NK-92 treated with Interleukin-12 subunit alpha and Interleukin-12 subunit beta, amount 100 ng/mL, for 24 hours (cell line): ENCODE measurements at regions not wholly inside any gene's neighbourhood (a gene's known extent, or its start where the extent isn't known, plus 50 kb on each side); places are given as distances from the start of the nearest gene placed in this dataset.

Experiments
- DNase-seq: peaks from one replicate; lab custom pipeline; 2025; lab: John Stamatoyannopoulos, UW

DNA sequence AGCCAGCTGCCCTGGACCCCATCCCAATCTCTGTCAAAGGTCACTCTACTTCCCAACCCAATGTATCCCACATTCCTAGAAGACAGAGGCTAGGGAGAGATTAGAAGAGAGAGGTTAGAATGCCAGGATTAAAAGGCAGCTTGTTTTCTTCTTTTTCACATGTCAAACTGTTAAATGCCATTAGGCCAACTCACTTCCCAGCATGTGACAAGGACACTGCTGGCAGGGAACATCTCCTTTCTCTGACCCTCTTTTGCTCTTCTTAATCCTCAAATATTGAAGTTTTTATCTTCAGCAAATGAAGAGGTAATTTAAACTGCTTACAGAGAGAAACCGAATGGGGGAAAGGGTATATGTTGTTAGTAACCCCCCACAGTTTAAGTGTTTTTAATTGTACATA is 89.1 kb downstream of the BBS10 start:
- no peak for DNase-seq

DNA sequence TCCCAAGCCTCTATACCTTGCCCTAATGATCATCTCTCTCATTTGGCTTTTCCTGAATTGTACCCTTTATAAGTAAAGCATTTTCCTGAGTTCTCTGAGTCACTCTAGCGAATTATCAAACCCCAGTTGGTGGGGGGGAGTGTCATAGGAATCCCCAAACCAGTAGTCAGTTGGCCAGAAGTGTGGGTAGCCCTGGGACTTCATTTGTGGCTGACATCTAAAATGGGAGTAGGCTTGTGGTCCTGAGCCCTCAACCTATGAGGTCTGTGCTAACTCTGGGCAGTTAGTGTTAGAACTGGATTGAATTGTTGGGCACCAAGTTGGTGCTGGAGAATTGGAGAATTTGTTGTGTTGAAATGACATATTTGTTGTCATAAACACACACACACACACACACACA is 91.3 kb downstream of the BBS10 start:
- no peak for DNase-seq

DNA sequence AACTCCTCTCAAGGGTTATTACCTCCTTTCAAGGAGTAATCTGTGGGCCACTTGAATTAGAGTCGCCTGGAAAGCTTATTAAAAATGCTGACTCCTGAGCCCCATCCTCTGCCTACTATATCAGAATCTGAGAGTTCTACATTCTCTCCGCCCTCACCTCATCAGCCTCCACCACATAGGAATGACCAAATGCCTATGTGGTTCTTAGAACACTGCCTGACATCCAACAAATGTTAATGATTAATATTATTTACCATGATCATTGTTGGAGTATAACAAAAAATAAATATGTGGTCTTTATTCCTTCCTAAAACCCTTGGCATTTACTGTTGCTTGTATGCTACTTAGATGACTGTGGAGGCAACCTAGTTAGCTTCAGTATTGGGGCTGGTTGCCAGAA is 91.9 kb downstream of the BBS10 start:
- DNase-seq, result no peak

- DNase-seq, result no peak
Observed at GRCh38 chr12:76255692-76256091, 92.5 kb downstream of the BBS10 start.

DNA sequence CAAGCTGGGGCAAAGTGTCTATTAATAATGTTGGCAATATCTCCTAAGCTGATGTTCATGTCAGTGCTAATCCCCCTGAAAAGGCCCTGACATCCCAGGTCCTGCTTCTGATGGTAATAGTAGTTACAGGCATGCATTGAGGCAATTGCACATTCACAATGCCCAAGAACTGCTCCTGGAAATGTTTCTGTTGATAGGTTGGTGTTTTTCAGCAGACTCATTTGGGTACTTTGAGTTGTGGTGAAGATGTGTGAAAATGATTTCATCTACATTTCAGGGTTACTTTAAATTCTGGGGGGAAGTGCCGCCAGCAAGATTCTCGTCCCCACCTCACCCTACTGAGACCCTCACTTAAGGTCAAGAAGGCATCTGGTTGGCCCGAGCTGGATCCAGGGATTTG is 92.9 kb downstream of the BBS10 start:
- DNase-seq, result no peak

GRCh38 chr12:76252031-76252430 is 96.2 kb downstream of the BBS10 start:
- DNase-seq, result no peak

DNA sequence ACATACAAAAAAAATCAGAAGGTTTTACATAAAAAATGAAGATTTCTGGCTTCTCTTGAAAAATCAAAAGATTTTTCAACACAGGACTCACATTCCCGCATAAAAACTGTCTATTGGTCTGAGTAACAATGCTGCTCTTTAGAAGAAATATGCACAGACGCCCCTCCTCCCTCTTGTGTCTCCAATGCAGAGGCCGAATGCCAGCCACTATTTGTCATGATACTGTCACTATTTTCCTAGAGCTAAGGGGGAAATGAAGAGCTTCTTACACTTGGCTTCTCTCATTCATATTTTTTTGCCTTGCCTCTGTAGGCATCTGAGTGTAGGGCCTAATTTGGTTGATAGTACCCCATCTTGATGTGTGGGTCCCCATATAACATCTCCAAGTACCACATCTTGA is 98.0 kb downstream of the BBS10 start:
- DNase-seq, result no peak

- DNase-seq, result no peak
Observed at GRCh38 chr12:76249501-76249900, 98.7 kb downstream of the BBS10 start.

DNA sequence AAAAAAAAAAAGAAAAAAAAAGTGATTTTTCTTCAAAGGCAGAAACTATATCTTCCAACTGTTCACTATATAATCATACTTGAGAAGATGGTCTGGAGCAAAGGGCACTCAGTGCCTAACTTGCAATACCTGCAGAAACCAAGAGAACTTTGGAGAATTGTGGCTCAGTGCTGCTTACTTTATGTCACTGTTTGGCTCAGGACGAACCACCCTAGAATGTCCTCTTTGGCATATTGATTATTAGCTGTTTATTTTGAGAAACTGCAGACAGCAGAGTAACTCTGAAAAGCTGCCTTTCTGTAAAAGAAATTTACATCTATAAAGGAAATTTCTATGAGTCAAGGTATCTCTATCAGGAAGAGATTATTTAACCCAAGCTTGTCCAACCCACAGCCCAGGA is 100.2 kb downstream of the BBS10 start:
- DNase-seq, result no peak

DNA sequence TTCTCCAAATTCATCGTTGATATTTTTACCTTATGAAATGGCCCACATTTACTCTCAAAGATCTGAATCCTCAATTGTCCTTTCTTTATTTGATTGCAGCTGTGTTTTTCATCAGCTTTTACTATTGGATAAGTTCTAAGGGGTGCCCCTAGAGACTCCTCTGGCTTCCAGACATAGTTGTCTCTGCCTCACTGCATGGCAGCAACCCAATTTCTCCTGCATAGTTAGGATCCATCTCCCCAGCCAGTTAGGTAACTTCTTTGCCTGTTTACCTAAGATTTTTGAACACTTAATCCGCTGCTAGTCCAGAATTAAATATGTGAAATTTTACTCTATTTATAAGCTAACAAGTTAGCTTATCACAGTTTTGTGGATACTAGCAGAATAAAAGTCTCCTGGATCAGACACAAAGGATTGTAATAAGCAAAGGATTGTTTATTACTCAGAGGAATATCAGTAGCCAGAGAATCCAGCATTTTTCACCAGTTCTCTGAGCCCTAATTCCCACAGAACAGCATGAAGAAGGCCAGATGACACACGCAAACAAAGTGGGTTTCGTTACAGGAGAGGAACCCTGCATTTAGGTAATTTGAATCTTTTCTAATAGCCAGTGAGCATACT is 101.1 kb downstream of the BBS10 start:
- DNase-seq, result no peak

DNA sequence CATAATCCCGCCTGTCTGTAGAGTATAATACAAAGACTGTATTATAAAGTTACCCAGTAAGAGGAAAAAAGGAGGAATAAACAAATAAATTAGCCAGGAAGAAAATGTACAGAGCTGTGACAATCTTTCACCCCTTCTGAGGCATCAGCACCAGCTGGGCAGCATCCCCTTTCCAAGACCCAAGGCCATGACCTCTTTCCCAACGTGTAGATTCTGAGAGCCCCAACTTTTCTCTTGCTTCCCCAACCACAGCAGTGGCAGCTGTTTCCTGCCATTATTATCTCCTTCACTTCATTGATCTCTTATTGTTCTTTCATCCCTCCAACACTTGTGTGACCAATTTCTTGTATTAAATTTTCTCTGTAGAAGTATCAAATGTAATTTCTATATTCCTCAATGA is 101.6 kb downstream of the BBS10 start:
- no peak for DNase-seq

DNA sequence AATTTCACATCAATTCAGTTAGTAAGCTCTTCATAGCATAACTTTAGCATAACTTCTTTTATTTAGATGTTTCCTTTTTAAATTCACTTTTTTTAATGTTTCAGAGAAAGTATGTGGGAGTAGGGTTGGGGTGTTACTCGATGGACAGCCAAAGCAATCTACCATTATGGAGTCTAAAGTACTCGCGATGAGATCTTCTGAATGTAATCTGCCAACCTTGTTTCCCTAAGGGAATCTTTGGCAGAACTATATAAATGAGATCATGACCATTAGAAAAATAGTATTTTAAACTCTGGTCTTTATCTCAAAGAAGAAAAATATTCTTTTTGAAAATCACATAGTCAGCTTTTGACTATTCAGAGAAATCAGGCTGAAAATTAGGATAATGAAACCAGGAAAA is 103.9 kb downstream of the BBS10 start:
- no peak for DNase-seq

- DNase-seq, result no peak
Observed at GRCh38 chr12:76242813-76243550, 105.2 kb downstream of the BBS10 start.

GRCh38 chr12:76241371-76241770 is 106.8 kb downstream of the BBS10 start:
- DNase-seq, result no peak

DNA sequence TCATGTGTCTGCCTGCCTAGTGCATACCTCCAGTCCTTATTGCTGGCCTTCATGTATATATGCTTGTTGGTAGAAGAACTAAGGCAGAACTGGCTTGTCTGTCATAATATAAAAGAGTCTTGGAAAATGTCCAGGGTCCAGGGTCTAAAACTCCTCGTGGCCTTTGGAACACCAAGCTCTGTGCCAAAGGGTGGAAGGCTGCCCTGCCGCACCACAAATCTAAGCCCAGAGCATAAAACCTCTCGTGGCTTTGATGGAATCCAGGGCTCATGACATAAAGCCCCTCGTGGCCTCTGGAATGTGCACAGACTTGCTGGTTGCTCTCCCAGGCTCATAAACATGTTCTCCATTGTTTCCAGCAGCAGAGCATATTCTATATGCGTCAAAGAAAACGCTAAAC is 107.9 kb downstream of the BBS10 start:
- no peak for DNase-seq

- DNase-seq, result no peak
Observed at GRCh38 chr12:76238688-76239087, 109.5 kb downstream of the BBS10 start.

DNA sequence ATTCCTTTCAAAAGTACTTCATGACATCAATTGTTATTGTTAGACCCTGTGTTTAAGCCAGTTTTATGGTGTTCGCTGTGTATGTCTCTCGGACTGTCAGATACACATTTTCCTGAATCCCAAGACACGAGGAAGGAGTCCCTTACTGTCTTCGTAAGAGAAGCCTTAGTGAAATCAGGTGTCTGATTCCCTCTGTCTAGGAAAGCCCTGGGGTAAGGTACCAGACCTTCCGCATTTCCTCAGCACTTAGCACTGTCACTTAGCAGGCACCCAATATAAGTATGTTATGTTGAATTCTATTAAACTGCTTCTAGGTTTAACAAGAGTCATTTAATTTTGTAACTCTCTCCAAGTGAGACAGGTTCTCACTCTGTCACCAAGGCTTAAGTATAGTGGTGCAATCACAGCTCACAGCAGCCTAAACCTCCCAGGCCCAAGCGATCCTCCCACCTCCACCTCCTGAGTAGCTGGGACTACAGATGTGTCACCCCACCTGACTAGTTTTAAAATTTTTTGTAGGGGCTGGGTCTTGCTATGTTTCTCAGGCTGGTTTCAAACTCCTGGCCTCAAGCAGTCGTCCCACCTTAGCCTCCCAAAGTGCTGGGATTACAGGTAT is 111.0 kb downstream of the BBS10 start:
- DNase-seq, result no peak

DNA sequence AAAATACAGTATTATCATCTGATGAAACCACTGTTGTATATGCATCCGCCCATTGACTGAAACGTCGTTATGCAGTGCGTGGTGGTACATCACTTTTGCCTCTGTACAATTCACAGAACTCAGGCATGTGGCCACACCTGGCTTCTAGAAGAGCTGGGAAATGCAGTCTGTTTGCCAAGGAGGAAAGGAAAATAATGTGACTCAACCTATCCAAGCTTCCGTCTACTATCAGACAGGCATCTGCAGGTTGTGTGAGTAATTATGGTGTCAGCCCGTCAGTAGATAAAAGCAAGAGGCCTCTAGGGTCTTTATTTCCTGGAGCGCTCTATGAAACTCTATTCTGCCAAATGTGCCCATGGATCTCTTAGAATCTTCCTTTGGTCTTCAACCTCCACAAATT is 111.6 kb downstream of the BBS10 start:
- DNase-seq, result no peak

- no peak for DNase-seq
Observed at GRCh38 chr12:76234741-76235140, 113.5 kb downstream of the BBS10 start.

- DNase-seq, result no peak
Observed at GRCh38 chr12:76232013-76232412, 116.2 kb downstream of the BBS10 start.

DNA sequence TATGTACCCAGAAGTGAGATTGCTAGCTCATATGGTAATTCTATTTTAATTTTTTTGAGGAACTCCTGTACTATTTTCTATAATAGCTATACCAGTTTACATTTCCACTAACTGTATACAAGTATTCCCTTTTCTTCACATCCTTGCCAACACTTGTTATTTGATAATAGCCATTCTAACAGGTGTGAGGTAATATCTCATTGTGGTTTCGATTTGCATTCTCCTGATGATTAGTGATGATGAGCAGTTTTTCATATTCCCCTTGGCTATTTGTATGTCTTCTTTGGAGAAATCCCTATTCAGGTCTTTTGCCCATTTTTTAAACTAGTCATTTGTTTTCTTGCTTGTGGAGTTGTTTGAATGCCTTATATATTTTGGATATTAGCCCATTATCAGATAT is 121.3 kb downstream of the BBS10 start:
- DNase-seq, result no peak

- no peak for DNase-seq
Observed at GRCh38 chr12:76226397-76226796, 121.8 kb downstream of the BBS10 start.

- DNase-seq, result no peak
Observed at GRCh38 chr12:76223869-76224268, 124.3 kb downstream of the BBS10 start.

DNA sequence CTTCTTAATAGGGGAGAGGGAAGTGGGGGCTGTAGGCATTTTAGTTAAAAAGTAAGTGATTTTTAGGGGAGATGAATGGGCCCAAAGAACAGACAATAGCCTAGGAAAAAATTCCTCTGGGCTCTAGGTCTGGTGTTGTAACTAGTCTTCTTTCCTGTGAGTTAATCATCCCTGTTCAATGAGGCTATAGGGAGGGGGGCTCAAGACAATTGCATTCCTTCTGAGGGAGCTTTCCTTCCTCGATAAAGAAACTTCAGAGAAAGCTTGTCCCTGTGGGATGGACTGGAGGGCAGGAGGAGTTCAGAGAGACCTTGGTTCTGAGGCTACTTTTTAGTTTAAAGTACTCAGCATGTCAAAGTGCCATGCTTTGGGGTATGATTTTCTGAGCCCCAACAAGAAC is 127.2 kb downstream of the BBS10 start:
- DNase-seq, result no peak
